ENCODE measurements at regions not wholly inside any gene's neighbourhood (a gene's known extent, or its start where the extent isn't known, plus 50 kb on each side); places are given as distances from the start of the nearest gene placed in this dataset.
"Not testable (repeated sequence)": the region's sequence is repeated elsewhere in the genome, so short reads cannot be mapped to it uniquely, and the experiment has no call there.

GRCh38 chr16:9141813-9142212 lies 50.4 kb downstream of the HAPSTR1 start:
- no peak for DNase-seq (ENCODE audit: low spot score)

- no peak for DNase-seq (ENCODE audit: low spot score)
Observed at GRCh38 chr16:9144106-9144505, 52.7 kb downstream of the HAPSTR1 start.

DNA sequence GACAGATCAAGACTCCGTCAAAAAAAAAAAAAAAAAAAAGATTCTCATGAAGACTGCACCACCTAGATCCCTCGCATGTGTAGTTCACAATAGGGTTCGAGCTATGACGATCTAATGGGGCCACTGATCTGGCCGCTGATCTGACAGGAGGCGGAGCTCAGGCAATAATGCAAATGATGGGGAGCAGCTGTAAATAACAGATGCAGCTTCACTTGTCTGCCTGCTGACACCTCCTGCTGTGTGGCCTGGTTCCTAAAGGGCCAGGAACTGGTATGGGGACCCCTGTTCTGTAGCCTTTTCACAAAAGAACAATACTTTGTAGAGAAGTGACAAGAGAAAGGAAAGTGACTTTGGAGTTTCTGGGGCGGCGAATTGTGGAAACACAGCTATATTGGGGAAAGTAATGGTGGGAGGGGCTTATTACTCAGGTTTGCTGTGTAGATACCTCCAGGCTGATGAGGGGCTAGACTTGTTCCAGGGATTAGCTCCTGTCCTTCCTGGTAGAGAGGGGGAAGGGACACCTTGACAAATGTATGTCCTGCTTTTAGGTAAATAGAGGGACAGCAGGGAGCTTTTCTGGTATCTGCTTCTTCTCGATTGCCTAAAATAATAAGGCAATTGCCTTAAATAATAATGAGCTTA lies 57.1 kb downstream of the HAPSTR1 start:
- DNase-seq (ENCODE audit: low spot score), result no peak

DNA sequence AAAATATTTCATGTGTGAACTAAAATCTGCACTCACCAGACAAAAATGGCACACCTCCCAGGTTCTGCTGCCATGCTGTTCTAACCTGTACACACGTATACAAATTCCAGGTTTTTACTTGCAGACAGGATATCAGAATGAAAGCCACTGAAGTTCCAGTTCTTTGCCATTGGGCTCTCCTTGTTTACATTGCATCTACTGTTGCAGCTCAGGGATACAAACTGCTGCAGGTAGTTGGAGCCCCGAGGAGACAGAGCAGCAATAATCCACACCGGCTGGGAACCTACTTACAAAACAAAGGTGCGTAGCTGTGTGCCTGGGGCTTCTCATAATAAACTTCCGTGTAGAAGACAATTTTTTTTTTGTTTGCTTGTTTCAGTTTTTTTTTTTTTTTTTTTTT lies 59.6 kb downstream of the HAPSTR1 start:
- DNase-seq (ENCODE audit: low spot score), result no peak

DNA sequence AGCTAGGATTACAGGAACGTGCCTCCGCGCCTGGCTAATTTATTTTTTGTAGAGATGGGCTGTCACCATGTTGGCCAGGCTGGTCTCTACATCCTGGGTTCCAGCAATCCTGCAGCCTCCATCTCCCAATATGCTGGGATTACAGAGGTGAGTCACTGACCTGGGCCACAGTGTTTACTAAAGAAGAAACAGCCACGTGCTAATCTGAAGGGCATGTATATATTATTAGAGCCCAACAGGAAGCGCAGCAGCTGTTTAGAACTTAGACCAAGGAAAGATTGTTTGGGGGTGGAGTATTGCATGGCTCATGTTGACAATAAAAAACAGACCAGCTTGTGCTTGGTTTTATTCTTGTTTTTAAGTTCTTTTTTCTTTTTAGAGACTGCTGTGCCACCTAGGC lies 60.2 kb downstream of the HAPSTR1 start:
- DNase-seq (ENCODE audit: low spot score), result no peak

DNA sequence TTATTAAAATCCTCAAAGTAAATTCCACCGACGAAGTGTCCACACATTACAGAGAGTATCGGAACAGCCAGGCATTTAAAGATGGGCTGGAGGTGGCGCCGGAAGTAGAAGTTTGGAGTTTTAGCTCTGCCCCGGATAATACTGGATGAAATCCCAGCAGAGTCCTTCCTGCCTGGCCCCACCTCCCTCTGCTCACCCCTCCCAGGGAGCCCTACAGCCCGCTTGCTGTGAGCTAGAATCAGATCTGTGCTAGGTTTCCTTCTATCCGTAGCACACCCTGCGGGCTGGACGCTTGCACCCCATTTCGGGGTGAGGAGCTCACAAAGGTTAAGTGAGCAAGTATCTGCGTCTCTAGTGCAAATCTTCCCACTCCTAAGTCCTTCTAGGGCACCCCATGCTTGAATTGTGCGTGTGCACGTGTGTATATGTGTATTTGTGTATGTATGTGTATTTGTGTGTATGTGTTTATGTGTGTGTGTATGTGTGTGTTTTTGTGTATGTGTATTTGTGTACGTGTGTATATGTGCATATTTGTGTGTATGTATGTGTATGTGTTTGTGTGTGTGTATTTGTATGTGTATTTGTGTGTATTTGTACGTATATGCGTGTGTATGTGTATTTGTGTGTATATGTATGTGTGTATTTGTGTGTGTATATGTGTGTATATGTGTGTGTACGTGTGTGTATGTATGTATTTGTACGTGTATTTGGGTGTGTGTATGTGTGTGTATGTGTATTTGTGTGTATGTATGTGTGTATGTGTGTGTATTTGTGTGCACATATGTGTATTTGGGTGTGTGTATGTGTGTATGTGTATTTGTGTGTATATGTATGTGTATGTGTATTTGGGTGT lies 61.4 kb downstream of the HAPSTR1 start:
- DNase-seq (ENCODE audit: low spot score), result no peak

DNA sequence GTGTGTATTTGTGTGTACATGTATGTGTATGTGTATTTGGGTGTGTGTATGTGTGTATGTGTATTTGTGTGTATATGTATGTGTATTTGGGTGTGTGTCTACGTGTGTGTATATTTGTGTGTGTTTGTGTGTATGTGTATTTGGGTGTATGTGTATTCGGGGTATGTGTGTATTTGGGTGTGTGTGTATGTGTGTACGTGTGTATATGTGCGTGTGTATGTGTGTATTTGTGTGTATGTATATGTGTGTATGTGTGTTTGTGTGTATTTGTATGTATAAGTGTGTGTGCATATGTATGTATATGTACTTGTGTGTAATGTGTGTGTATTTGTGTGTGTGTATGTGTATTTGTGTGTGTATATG lies 62.0 kb downstream of the HAPSTR1 start:
- no peak for DNase-seq (ENCODE audit: low spot score)

DNA sequence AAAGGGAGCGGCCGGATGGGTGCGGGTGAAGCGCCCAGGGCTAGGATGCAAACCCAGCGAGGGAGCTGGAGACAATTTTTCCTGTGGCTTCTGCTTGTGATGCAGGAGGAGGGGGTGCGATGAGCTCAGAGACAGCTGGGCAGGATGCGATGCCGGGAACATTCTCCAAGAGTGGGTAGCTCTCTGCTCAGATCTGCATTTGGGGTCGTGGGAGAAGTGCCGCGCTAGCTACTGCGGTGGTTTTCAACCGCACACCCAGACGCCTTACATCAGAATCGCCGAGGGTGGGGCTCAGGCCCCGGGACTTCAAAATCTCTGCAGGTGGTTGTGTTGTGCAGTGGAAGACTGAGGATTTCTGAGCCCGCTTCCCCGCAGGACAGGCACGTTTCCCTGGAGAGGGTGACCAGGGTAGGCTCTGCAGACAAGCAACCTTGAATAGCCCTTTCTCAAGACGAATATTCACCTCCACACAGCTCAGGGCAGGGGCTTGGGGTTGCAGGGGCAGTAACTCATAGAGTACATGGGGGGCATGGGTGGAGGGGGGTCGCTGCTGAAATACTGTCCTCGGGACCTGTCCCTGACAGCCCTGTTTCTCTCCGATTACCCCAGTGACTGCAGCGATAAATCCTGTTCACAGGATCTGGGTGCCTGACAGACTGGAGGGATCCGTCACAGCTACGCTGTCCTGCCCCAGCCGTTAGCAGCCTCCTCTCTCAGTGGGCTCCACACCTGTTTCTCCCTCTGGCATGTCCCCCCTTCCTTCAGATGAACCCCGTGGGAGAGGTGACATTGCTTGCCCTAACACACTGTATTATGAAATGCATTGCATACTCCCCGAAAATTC lies 63.3 kb downstream of the HAPSTR1 start:
- no peak for DNase-seq (ENCODE audit: low spot score)

- DNase-seq (ENCODE audit: low spot score), result no peak
Observed at GRCh38 chr16:9155871-9156270, 64.4 kb downstream of the HAPSTR1 start.

DNA sequence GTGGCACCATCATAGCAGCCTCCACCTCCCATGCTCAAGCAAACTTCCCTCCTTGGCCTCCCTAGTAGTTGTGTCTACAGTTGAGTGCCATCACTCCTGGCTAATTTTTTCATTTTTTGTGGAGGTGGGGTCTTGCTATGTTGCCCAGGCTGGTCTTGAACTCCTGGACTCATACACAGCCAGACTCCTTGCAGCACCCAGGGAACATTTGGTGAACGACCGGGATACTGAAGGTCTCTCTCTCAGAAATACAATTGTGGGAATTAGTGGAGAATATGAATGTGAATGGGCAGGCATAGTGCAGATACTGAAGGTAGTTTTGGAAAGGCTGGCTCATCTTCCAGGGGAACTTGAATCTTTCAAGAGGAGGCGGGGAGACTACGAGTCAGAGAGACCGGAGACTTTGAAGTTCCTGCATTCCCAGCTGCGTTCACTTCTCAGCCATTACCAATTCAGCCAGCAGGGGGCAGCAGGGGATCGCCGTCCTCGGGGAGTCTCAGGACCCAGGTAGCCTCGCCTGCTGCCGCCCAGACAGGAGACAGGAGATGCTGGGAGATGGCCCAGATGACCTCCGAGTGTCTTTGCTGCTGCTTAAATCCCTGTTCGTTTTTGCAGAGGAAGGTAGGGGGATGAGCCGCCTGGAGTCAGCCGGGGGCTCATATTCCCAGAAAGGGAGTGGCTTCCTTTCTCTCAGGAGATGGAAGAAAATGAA lies 68.6 kb downstream of the HAPSTR1 start:
- peak; percentile 49 for DNase-seq (ENCODE audit: low spot score)

GRCh38 chr16:9160551-9160911 lies 69.1 kb downstream of the HAPSTR1 start:
- DNase-seq (ENCODE audit: low spot score), result no peak

DNA sequence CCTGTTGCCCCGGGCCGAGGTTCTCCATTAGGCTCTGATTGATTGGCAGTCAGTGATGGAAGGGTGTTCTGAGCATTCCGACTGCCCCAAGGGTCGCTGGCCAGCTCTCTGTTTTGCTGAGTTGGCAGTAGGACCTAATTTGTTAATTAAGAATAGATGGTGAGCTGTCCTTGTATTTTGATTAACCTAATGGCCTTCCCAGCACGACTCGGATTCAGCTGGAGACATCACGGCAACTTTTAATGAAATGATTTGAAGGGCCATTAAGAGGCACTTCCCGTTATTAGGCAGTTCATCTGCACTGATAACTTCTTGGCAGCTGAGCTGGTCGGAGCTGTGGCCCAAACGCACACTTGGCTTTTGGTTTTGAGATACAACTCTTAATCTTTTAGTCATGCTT lies 74.2 kb downstream of the HAPSTR1 start:
- DNase-seq (ENCODE audit: low spot score), result no peak

- not testable (repeated sequence) for DNase-seq (ENCODE audit: low spot score)
Observed at GRCh38 chr16:9166326-9166993, 75.0 kb downstream of the HAPSTR1 start.

GRCh38 chr16:9169094-9169493 lies 77.7 kb downstream of the HAPSTR1 start:
- no peak for DNase-seq (ENCODE audit: low spot score)

GRCh38 chr16:9170470-9170869 lies 79.0 kb downstream of the HAPSTR1 start:
- DNase-seq (ENCODE audit: low spot score), result no peak

DNA sequence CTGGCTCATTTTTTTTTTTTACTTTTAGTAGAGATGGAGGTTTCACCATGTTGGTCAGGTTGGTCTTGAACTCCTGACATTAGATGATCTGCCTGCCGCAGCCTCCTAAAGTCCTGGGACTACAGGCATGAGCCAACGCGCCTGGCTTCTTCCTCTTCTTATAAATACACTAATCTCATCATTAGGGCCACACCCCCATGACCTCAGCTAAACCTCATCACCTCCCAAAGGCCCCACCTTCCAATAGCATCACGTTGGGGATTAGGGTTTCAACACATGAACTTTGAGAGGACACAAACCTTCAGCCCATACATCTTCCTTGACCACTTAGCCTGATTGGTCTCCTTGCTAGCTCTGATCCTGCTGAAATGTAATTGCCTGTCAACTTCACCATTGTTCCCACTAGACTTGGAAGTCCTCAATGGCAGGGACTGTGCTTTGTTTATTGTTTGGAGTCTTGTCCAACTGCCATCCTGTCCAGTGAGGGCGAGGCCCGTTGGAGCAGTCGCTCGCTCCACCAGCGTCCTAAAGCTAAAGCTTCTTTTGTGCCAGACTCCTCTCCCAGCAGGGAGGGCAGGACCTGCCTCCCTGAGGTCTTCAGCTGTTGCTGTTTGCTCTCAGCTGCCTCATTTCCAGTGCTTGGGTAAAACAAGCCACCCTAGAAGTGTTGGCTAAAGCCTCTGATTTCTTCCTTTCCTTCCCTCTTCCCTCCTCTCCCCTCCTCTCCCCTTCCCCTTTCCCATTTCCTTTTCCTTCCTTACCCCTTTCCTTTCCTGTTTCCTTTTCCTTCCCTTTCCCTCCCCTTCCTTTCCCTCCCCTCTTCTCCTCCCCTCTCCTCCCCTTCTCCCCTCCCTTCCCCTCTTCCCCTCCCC lies 85.3 kb downstream of the HAPSTR1 start:
- DNase-seq (ENCODE audit: low spot score), result no peak

- no peak for DNase-seq (ENCODE audit: low spot score)
Observed at GRCh38 chr16:9177861-9178260, 86.4 kb downstream of the HAPSTR1 start.

GRCh38 chr16:9183682-9184353 lies 92.4 kb downstream of the HAPSTR1 start:
- DNase-seq (ENCODE audit: low spot score), result no peak

DNA sequence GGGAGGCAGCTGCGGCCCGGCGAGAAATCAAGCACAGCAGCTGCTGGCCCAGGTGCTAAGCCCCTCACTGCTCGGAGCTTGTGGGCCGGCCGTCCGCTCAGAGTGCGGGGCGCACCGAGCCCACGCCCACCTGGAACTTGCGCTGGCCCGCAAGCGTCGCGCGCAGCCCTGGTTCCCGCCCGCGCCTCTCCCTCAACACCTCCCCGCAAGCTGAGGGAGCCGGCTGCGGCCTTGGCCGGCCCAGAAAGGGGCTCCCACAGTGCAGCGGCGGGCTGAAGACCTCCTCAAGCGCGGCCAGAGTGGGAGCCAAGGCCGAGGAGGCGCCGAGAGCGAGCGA lies 92.9 kb downstream of the HAPSTR1 start:
- DNase-seq (ENCODE audit: low spot score), result no peak

- DNase-seq (ENCODE audit: low spot score), result no peak
Observed at GRCh38 chr16:9185381-9185780, 93.9 kb downstream of the HAPSTR1 start.

All from SK-N-DZ (cell line).